ENCODE measurements at regions not wholly inside any gene's neighbourhood (a gene's known extent, or its start where the extent isn't known, plus 50 kb on each side); places are given as distances from the start of the nearest gene placed in this dataset.

DNA sequence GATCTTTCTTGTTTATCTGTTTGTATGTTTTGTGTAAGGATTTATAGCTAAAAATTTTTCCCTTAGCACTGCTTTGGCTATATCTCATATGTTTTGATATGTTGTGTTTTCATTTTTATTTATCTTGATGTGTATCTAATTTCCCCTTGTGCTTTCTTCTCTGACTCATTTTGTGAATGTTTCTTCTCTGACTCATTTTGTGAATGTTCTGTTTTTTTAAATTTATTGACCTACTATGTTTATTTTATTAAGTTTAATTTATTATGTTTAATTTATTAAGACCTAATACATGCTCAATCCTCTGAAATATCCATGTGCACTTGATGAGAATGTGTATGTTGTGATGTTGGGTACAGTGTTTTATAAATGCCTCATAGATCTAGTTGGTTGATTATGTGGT lies 793.5 kb upstream of the CADM2 start:
- no peak overlapping the region for H3K27ac ChIP-seq
- no peaks in the 10 kb centered on the region for H3F3A ChIP-seq (ENCODE audit: insufficient read depth)
- no peak overlapping the region for H3K4me3 ChIP-seq
- no peaks in the 10 kb centered on the region for H3K9me2 ChIP-seq (ENCODE audit: insufficient read depth)
- H3K9me3 ChIP-seq (ENCODE audit: low read depth) = peaks cover 11% of the 10 kb centered on the region
- no peak overlapping the region for H3K9ac ChIP-seq
- H3K4me2 ChIP-seq (ENCODE audit: unreplicated experiment) = no peak overlapping the region
- in situ Hi-C loops (cut with MboI) = no loop called here
- no peaks in the 10 kb centered on the region for H4K20me1 ChIP-seq (ENCODE audit: insufficient read depth)
- no peak for DNase-seq
- no peaks in the 10 kb centered on the region for H3K36me3 ChIP-seq (ENCODE audit: low read depth)
- H3K4me1 ChIP-seq (ENCODE audit: insufficient read depth) = no peaks in the 10 kb centered on the region
- H2AFZ ChIP-seq = no peak overlapping the region
- H3K27me3 ChIP-seq (replicated peaks; ENCODE audit: insufficient read depth) = no peaks in the 10 kb centered on the region
- no peaks in the 10 kb centered on the region for H3K79me2 ChIP-seq (ENCODE audit: insufficient read depth)
- TF ChIP-seq EZH2phosphoT487 (IDR thresholded peaks at IDR 0.05; ENCODE audit: insufficient read depth, low read depth) (no peak), EZH2 (IDR thresholded peaks at IDR 0.05; ENCODE audit: insufficient read depth, poor library complexity, severe bottlenecking) (no peak)

DNA sequence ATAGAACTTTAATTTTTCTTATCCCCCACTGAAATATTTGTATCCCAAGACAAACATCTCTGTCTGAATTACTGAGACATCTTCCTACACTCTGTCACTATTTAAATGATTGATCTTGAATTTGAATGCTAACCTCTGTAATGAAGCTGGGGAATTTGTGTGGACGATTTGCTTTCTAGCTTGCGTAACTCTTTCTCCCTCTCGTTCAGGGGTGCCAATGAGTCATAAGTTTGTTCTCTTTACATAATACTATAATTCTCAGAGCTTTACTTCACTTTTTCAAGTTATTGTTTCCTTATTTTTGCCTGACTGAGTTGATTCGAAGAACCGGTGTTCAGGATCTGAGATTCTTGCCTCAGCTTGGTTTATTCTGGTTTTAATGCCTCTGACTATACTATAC lies 783.3 kb upstream of the CADM2 start:
- no peak for DNase-seq
- H4K20me1 ChIP-seq (ENCODE audit: insufficient read depth) = no peaks in the 10 kb centered on the region
- no peaks in the 10 kb centered on the region for H3K27me3 ChIP-seq (replicated peaks; ENCODE audit: insufficient read depth)
- no peak overlapping the region for H3K4me3 ChIP-seq
- no peaks in the 10 kb centered on the region for H3K9me2 ChIP-seq (ENCODE audit: insufficient read depth)
- no peak overlapping the region for H2AFZ ChIP-seq
- no peaks in the 10 kb centered on the region for H3K4me1 ChIP-seq (ENCODE audit: insufficient read depth)
- TF ChIP-seq EZH2 (IDR thresholded peaks at IDR 0.05; ENCODE audit: insufficient read depth, poor library complexity, severe bottlenecking) (no peak), EZH2phosphoT487 (IDR thresholded peaks at IDR 0.05; ENCODE audit: insufficient read depth, low read depth) (no peak)
- H3K9me3 ChIP-seq (ENCODE audit: low read depth) = no peaks in the 10 kb centered on the region
- no peaks in the 10 kb centered on the region for H3K36me3 ChIP-seq (ENCODE audit: low read depth)
- no peak overlapping the region for H3K4me2 ChIP-seq (ENCODE audit: unreplicated experiment)
- in situ Hi-C loops (cut with MboI) = no loop called here
- no peaks in the 10 kb centered on the region for H3K79me2 ChIP-seq (ENCODE audit: insufficient read depth)
- H3K27ac ChIP-seq = no peak overlapping the region
- H3K9ac ChIP-seq = no peak overlapping the region
- 41 to 45% methylated on average over 5 of the region's 5 CpGs for WGBS, 2 experiments (ENCODE audit: low coverage in 1 of 2, low lambda C conversion rate in 2 of 2, missing lambda C conversion rate in 2 of 2)
- peaks cover 3% of the 10 kb centered on the region; the same call in 1 of the 2 replicates for H3F3A ChIP-seq (ENCODE audit: insufficient read depth)

DNA sequence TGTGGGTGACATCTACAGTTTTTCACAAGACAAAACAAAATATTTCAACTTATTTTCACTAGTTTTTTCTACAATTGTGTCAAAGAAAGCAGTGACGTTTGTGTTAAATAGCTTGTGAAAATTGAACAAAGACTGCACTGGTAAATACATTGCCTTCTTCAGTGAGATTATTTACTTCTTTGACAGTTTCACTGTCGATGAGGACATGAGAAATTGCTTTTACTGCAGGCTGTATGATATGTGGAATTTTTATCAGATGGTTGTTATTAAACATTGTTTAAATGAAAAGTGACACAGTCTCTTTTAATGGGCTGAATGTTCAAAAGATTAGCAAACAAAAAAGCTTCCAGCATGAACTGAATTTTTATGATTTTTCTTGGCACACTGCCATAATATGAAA lies 773.9 kb upstream of the CADM2 start:
- Histone ChIP-seq H3F3A (ENCODE audit: insufficient read depth) (no peaks in the 10 kb centered on the region), H3K27ac (no peak overlapping the region), H3K27me3 (replicated peaks; ENCODE audit: insufficient read depth) (no peaks in the 10 kb centered on the region), H3K9me2 (ENCODE audit: insufficient read depth) (no peaks in the 10 kb centered on the region), H2AFZ (no peak overlapping the region), H3K4me2 (ENCODE audit: unreplicated experiment) (no peak overlapping the region), H4K20me1 (ENCODE audit: insufficient read depth) (no peaks in the 10 kb centered on the region), H3K4me3 (no peak overlapping the region), H3K36me3 (ENCODE audit: low read depth) (no peaks in the 10 kb centered on the region), H3K9me3 (ENCODE audit: low read depth) (no peaks in the 10 kb centered on the region), H3K4me1 (ENCODE audit: insufficient read depth) (no peaks in the 10 kb centered on the region), H3K79me2 (ENCODE audit: insufficient read depth) (no peaks in the 10 kb centered on the region), H3K9ac (no peak overlapping the region)
- WGBS, 2 experiments (ENCODE audit: low coverage in 1 of 2, low lambda C conversion rate in 2 of 2, missing lambda C conversion rate in 2 of 2) = 0 to 1% methylated on average over 2 of the region's 2 CpGs
- in situ Hi-C loops (cut with MboI) = no loop called here
- TF ChIP-seq EZH2 (IDR thresholded peaks at IDR 0.05; ENCODE audit: insufficient read depth, poor library complexity, severe bottlenecking) = no peak
- no peak for TF ChIP-seq EZH2phosphoT487 (IDR thresholded peaks at IDR 0.05; ENCODE audit: insufficient read depth, low read depth)
- no peak for DNase-seq

DNA sequence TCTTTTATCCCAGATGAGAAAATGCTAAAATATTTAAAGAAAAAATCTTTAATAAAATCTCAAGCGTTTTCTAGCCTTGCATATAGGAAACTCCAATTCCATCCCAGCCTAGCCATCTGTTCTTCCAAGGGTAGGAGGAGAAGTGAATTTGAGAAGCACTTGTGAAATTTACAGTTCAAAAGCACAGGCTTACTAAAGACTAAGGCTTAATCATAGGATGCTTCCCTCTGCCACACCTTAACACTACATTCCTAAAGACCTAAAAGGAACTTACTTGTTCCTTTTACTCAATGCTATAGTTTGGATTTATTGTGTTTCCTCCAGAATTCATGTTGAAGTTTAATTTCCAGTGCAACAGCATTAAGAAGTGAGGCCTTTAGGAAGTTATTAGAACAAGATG lies 764.8 kb upstream of the CADM2 start:
- Histone ChIP-seq H3K79me2 (ENCODE audit: insufficient read depth) (no peaks in the 10 kb centered on the region), H2AFZ (no peak overlapping the region), H3K4me1 (ENCODE audit: insufficient read depth) (no peaks in the 10 kb centered on the region), H3K4me3 (no peak overlapping the region), H3K36me3 (ENCODE audit: low read depth) (no peaks in the 10 kb centered on the region), H3K4me2 (ENCODE audit: unreplicated experiment) (no peak overlapping the region), H3K27me3 (replicated peaks; ENCODE audit: insufficient read depth) (no peaks in the 10 kb centered on the region), H3K9me2 (ENCODE audit: insufficient read depth) (no peaks in the 10 kb centered on the region), H3K9ac (no peak overlapping the region), H3K27ac (no peak overlapping the region), H4K20me1 (ENCODE audit: insufficient read depth) (no peaks in the 10 kb centered on the region), H3K9me3 (ENCODE audit: low read depth) (no peaks in the 10 kb centered on the region), H3F3A (ENCODE audit: insufficient read depth) (no peaks in the 10 kb centered on the region)
- in situ Hi-C loops (cut with MboI) = no loop called here
- DNase-seq = no peak
- WGBS, 2 experiments (ENCODE audit: low coverage in 1 of 2, low lambda C conversion rate in 2 of 2, missing lambda C conversion rate in 2 of 2) = 0 to 4% methylated on average over 1 of the region's 1 CpG
- TF ChIP-seq EZH2 (IDR thresholded peaks at IDR 0.05; ENCODE audit: insufficient read depth, poor library complexity, severe bottlenecking) (no peak), EZH2phosphoT487 (IDR thresholded peaks at IDR 0.05; ENCODE audit: insufficient read depth, low read depth) (no peak)

DNA sequence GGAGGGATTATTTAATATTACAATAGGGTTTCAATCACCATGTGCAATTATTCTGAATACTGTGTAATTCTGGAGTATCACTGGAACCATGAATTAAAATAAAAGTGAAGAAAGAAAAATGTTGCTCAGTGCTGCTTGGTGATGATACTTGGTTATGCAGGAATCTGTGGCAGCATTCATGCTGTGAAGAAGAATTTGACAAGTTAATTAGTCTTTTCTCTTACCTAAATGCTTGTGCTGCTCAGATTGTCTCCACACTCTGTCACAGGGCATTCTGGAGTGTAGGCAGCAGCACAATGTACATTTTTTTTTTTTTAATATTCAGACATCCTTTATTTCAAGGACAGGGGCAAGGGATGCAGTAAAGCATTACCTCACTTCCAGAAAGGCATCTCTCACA lies 749.3 kb upstream of the CADM2 start:
- Histone ChIP-seq H3K9ac (no peak overlapping the region), H3K9me3 (ENCODE audit: low read depth) (no peaks in the 10 kb centered on the region), H3K4me3 (no peak overlapping the region), H4K20me1 (ENCODE audit: insufficient read depth) (no peaks in the 10 kb centered on the region), H3K27me3 (replicated peaks; ENCODE audit: insufficient read depth) (no peaks in the 10 kb centered on the region), H3K36me3 (ENCODE audit: low read depth) (no peaks in the 10 kb centered on the region), H3K79me2 (ENCODE audit: insufficient read depth) (no peaks in the 10 kb centered on the region), H3F3A (ENCODE audit: insufficient read depth) (no peaks in the 10 kb centered on the region), H3K27ac (no peak overlapping the region), H3K9me2 (ENCODE audit: insufficient read depth) (no peaks in the 10 kb centered on the region), H3K4me2 (ENCODE audit: unreplicated experiment) (no peak overlapping the region), H3K4me1 (ENCODE audit: insufficient read depth) (no peaks in the 10 kb centered on the region), H2AFZ (no peak overlapping the region)
- no peak for DNase-seq
- in situ Hi-C loops (cut with MboI) = no loop called here
- TF ChIP-seq EZH2 (IDR thresholded peaks at IDR 0.05; ENCODE audit: insufficient read depth, poor library complexity, severe bottlenecking) = no peak
- no peak for TF ChIP-seq EZH2phosphoT487 (IDR thresholded peaks at IDR 0.05; ENCODE audit: insufficient read depth, low read depth)
